ENCODE measurements at regions not wholly inside any gene's neighbourhood (a gene's known extent, or its start where the extent isn't known, plus 50 kb on each side); places are given as distances from the start of the nearest gene placed in this dataset.
"Not testable (repeated sequence)": the region's sequence is repeated elsewhere in the genome, so short reads cannot be mapped to it uniquely, and the experiment has no call there.

- H3K4me3 ChIP-seq (ENCODE audit: low read length), result no peak overlapping the region
- no peaks in the 10 kb centered on the region for H3K36me3 ChIP-seq (ENCODE audit: control insufficient read depth, low read length)
- no peak overlapping the region for H3K4me2 ChIP-seq (ENCODE audit: low read length)
- H3K27ac ChIP-seq (ENCODE audit: low read depth, low read length), result no peak overlapping the region
- no peaks in the 10 kb centered on the region for H3K27me3 ChIP-seq (ENCODE audit: control insufficient read depth, low read length)
- no peaks in the 10 kb centered on the region for H4K20me1 ChIP-seq (ENCODE audit: control insufficient read depth, insufficient read depth, low read depth, low read length)
- no peaks in the 10 kb centered on the region for H3K9me3 ChIP-seq (ENCODE audit: control insufficient read depth, insufficient read depth, low read length)
- no peaks in the 10 kb centered on the region for H3F3A ChIP-seq (ENCODE audit: control insufficient read depth, insufficient read depth)
- H3K79me2 ChIP-seq (ENCODE audit: control insufficient read depth, low read length), result no peaks in the 10 kb centered on the region
- TF ChIP-seq CTCF (IDR thresholded peaks at IDR 0.05; ENCODE audit: low read depth, low read length, poor library complexity, severe bottlenecking) (no peak), EZH2phosphoT487 (IDR thresholded peaks at IDR 0.05; ENCODE audit: borderline replicate concordance, low read length) (no peak)
- H3K9me2 ChIP-seq (replicated peaks; ENCODE audit: control insufficient read depth, low read length), result no peaks in the 10 kb centered on the region
- H3K4me1 ChIP-seq (ENCODE audit: control insufficient read depth, low read length), result no peaks in the 10 kb centered on the region
Measured at GRCh38 chr2:156229724-156230362, 102.7 kb downstream of the NR4A2 start.

- not testable (repeated sequence) for H3K36me3 ChIP-seq (ENCODE audit: control insufficient read depth, low read length); H3F3A ChIP-seq (ENCODE audit: control insufficient read depth, insufficient read depth); H3K9me3 ChIP-seq (ENCODE audit: control insufficient read depth, insufficient read depth, low read length); H3K4me1 ChIP-seq (ENCODE audit: control insufficient read depth, low read length); H3K4me3 ChIP-seq (ENCODE audit: low read length); H3K79me2 ChIP-seq (ENCODE audit: control insufficient read depth, low read length); H4K20me1 ChIP-seq (ENCODE audit: control insufficient read depth, insufficient read depth, low read depth, low read length); H3K27me3 ChIP-seq (ENCODE audit: control insufficient read depth, low read length); H3K4me2 ChIP-seq (ENCODE audit: low read length); H3K9me2 ChIP-seq (replicated peaks; ENCODE audit: control insufficient read depth, low read length); H3K27ac ChIP-seq (ENCODE audit: low read depth, low read length)
Measured at GRCh38 chr2:156223328-156223727, 109.2 kb downstream of the NR4A2 start.

- no peaks in the 10 kb centered on the region for H3F3A ChIP-seq (ENCODE audit: control insufficient read depth, insufficient read depth)
- H3K27ac ChIP-seq (ENCODE audit: low read depth, low read length), result no peak overlapping the region
- H3K4me2 ChIP-seq (ENCODE audit: low read length), result no peak overlapping the region
- no peaks in the 10 kb centered on the region for H4K20me1 ChIP-seq (ENCODE audit: control insufficient read depth, insufficient read depth, low read depth, low read length)
- TF ChIP-seq EZH2phosphoT487 (IDR thresholded peaks at IDR 0.05; ENCODE audit: borderline replicate concordance, low read length), result no peak
- no peak for TF ChIP-seq CTCF (IDR thresholded peaks at IDR 0.05; ENCODE audit: low read depth, low read length, poor library complexity, severe bottlenecking)
- no peaks in the 10 kb centered on the region for H3K9me3 ChIP-seq (ENCODE audit: control insufficient read depth, insufficient read depth, low read length)
- H3K27me3 ChIP-seq (ENCODE audit: control insufficient read depth, low read length), result no peaks in the 10 kb centered on the region
- no peaks in the 10 kb centered on the region for H3K36me3 ChIP-seq (ENCODE audit: control insufficient read depth, low read length)
- no peaks in the 10 kb centered on the region for H3K79me2 ChIP-seq (ENCODE audit: control insufficient read depth, low read length)
- no peaks in the 10 kb centered on the region for H3K9me2 ChIP-seq (replicated peaks; ENCODE audit: control insufficient read depth, low read length)
- no peak overlapping the region for H3K4me3 ChIP-seq (ENCODE audit: low read length)
- H3K4me1 ChIP-seq (ENCODE audit: control insufficient read depth, low read length), result no peaks in the 10 kb centered on the region
Measured at GRCh38 chr2:156221703-156222102, 110.8 kb downstream of the NR4A2 start.

GRCh38 chr2:156219491-156220100 is 112.9 kb downstream of the NR4A2 start:
- H4K20me1 ChIP-seq (ENCODE audit: control insufficient read depth, insufficient read depth, low read depth, low read length), result no peaks in the 10 kb centered on the region
- no peak overlapping the region for H3K4me2 ChIP-seq (ENCODE audit: low read length)
- H3K27ac ChIP-seq (ENCODE audit: low read depth, low read length), result no peak overlapping the region
- H3K36me3 ChIP-seq (ENCODE audit: control insufficient read depth, low read length), result no peaks in the 10 kb centered on the region
- no peak overlapping the region for H3K4me3 ChIP-seq (ENCODE audit: low read length)
- H3K9me3 ChIP-seq (ENCODE audit: control insufficient read depth, insufficient read depth, low read length), result no peaks in the 10 kb centered on the region
- H3K4me1 ChIP-seq (ENCODE audit: control insufficient read depth, low read length), result no peaks in the 10 kb centered on the region
- no peaks in the 10 kb centered on the region for H3K9me2 ChIP-seq (replicated peaks; ENCODE audit: control insufficient read depth, low read length)
- H3F3A ChIP-seq (ENCODE audit: control insufficient read depth, insufficient read depth), result no peaks in the 10 kb centered on the region
- TF ChIP-seq CTCF (IDR thresholded peaks at IDR 0.05; ENCODE audit: low read depth, low read length, poor library complexity, severe bottlenecking) (no peak), EZH2phosphoT487 (IDR thresholded peaks at IDR 0.05; ENCODE audit: borderline replicate concordance, low read length) (no peak)
- no peaks in the 10 kb centered on the region for H3K27me3 ChIP-seq (ENCODE audit: control insufficient read depth, low read length)
- H3K79me2 ChIP-seq (ENCODE audit: control insufficient read depth, low read length), result no peaks in the 10 kb centered on the region

All from DOHH2 (cell line).